MM.1S (cell line): ENCODE measurements at regions not wholly inside any gene's neighbourhood (a gene's known extent, or its start where the extent isn't known, plus 50 kb on each side); places are given as distances from the start of the nearest gene placed in this dataset.

Experiments
- EZH2 ChIP-seq: fragments of 300-600 bp; sonication (generic); optimal IDR thresholded peaks from 2 replicates; pipeline ENCODE3; 2017; ENCODE audit warnings: low read depth, mild to moderate bottlenecking, antibody characterized with exemption, low read length, mixed read lengths
- EZH2phosphoT487 ChIP-seq: fragments of 300-600 bp; sonication (generic); IDR thresholded peaks from 2 replicates; pipeline ENCODE4 v1.6.1; 2018; ENCODE audit warnings: antibody characterized with exemption, low read length
- TF ChIP-seq, protein P1 (sequence below): fragments of 300-600 bp; sonication (generic); IDR thresholded peaks from 2 replicates; pipeline ENCODE4 v1.5.1; 2016; ENCODE audit warnings: antibody characterized with exemption, low read length, mixed read lengths

DNA sequence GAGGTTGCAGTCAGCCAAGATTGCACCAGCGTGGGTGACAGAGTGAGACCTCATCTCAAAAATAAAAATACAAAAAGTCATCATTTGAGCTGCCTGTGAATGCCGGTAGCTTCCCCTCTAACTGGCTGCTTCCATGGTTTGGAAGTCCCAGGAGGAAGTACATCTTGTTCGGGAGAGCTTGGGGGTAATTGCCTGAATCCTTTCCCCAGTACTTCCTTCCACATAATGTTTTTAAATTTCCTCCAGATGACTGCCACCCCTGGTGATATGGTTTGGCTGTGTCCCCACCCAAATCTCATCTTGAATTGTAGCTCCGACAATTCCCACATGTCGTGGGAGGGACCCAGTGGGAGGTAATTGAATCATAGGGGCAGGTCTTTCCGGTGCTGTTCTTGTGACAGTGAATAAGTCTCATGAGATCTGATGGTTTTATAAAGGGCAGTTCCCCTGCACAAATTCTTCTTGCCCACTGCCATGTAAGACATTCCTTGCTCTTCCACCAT lies 87.2 kb downstream of the SPRING1 start:
- no peak for TF ChIP-seq EZH2
- TF ChIP-seq, protein P1, sequence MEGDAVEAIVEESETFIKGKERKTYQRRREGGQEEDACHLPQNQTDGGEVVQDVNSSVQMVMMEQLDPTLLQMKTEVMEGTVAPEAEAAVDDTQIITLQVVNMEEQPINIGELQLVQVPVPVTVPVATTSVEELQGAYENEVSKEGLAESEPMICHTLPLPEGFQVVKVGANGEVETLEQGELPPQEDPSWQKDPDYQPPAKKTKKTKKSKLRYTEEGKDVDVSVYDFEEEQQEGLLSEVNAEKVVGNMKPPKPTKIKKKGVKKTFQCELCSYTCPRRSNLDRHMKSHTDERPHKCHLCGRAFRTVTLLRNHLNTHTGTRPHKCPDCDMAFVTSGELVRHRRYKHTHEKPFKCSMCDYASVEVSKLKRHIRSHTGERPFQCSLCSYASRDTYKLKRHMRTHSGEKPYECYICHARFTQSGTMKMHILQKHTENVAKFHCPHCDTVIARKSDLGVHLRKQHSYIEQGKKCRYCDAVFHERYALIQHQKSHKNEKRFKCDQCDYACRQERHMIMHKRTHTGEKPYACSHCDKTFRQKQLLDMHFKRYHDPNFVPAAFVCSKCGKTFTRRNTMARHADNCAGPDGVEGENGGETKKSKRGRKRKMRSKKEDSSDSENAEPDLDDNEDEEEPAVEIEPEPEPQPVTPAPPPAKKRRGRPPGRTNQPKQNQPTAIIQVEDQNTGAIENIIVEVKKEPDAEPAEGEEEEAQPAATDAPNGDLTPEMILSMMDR = no peak
- TF ChIP-seq EZH2phosphoT487 = no peak
